Fibroblast of lung (primary cell): ENCODE measurements at regions not wholly inside any gene's neighbourhood (a gene's known extent, or its start where the extent isn't known, plus 50 kb on each side); places are given as distances from the start of the nearest gene placed in this dataset.

Experiments used
- DNase-seq, 2 donors: peaks; one replicate each; pipeline versions ENCODE4 v3.0.0 to v3.0.0-alpha.2; 2010; ENCODE audit warnings: low read depth in 2 of 2
- H2AFZ ChIP-seq: 2 replicates; pipeline ENCODE4 v1.5.1; 2012; ENCODE audit warnings: low read length, control low read depth, inconsistent platforms
- H3K27ac ChIP-seq: 2 replicates; pipeline ENCODE4 v1.5.1; 2011; ENCODE audit warnings: low read length, control low read depth; ENCODE audit not compliant: insufficient read depth
- H3K27me3 ChIP-seq: 2 replicates; pipeline ENCODE4 v1.5.1; 2011; ENCODE audit warnings: mild to moderate bottlenecking, low read length; ENCODE audit not compliant: control insufficient read depth, insufficient read depth
- H3K36me3 ChIP-seq: 2 replicates; pipeline ENCODE4 v1.5.1; 2011; ENCODE audit warnings: low read length; ENCODE audit not compliant: control insufficient read depth, insufficient read depth
- H3K4me1 ChIP-seq: 2 replicates; pipeline ENCODE4 v1.5.1; 2011; ENCODE audit warnings: low read length; ENCODE audit not compliant: control insufficient read depth, insufficient read depth; ENCODE audit errors: extremely low read depth
- H3K4me2 ChIP-seq: 2 replicates; pipeline ENCODE4 v1.5.1; 2011; ENCODE audit warnings: low read length, control low read depth; ENCODE audit not compliant: insufficient read depth; ENCODE audit errors: extremely low read depth
- H3K4me3 ChIP-seq, 4 experiments: fragments of 200-600 bp in 1 of 4; sonication (generic) in 1 of 4; replicated peaks in 1 of 4; 2 replicates each; pipeline ENCODE4 v1.5.1; 2011 to 2016; ENCODE audit warnings: low read length in 4 of 4, low read depth in 3 of 4, mild to moderate bottlenecking in 3 of 4, control low read depth in 2 of 4, inconsistent platforms in 1 of 4, mixed read lengths in 1 of 4; ENCODE audit not compliant: insufficient read depth in 1 of 4; ENCODE audit errors: control extremely low read depth in 1 of 4
- H3K79me2 ChIP-seq: 2 replicates; pipeline ENCODE4 v1.5.1; 2012; ENCODE audit warnings: mild to moderate bottlenecking, low read length, inconsistent platforms; ENCODE audit not compliant: control insufficient read depth, insufficient read depth
- H3K9ac ChIP-seq: 2 replicates; pipeline ENCODE4 v1.5.1; 2011; ENCODE audit warnings: mild to moderate bottlenecking, low read length, control low read depth; ENCODE audit not compliant: insufficient read depth
- H3K9me3 ChIP-seq: 2 replicates; pipeline ENCODE4 v1.5.1; 2012; ENCODE audit warnings: low read depth, low read length; ENCODE audit not compliant: control insufficient read depth, insufficient read depth
- H4K20me1 ChIP-seq: 2 replicates; pipeline ENCODE4 v1.5.1; 2011; ENCODE audit warnings: low read length; ENCODE audit not compliant: control insufficient read depth, insufficient read depth; ENCODE audit errors: extremely low read depth
- CTCF ChIP-seq, 2 donors: IDR thresholded peaks in 1 of 2; conservative IDR thresholded peaks in 1 of 2; 1 replicate in 1 of 2; 2 replicates in 1 of 2; pipeline ENCODE4 v1.5.1; 2011 to 2012; ENCODE audit warnings: low read length in 2 of 2, control low read depth in 1 of 2, inconsistent platforms in 1 of 2, low read depth in 1 of 2, mild to moderate bottlenecking in 1 of 2
- EZH2 ChIP-seq: IDR thresholded peaks from 2 replicates; pipeline ENCODE4 v1.5.1; 2012; ENCODE audit warnings: low read length, control low read depth, mild to moderate bottlenecking; ENCODE audit errors: missing control alignments

DNA sequence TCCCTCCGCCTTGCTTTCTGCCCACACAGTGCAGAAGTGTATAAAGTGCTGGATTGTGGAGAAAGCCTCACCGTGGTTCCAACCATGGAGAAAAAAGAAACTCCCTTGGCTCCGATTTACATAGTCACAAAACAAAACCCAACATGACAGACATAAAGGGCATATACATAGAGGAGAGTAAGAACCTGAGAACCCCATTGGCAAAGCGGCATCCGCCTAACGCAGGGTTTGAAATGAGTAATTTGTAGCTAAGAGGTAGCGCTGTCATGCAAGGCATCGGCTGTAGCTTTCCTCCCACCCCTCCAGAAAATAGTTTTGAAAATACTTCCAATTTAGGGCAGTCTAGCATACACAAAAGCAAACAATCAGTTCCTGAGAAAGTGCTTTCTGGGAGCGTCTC is 126.0 kb upstream of the NRBF2 start:
- no peak for TF ChIP-seq EZH2
- TF ChIP-seq CTCF (conservative IDR thresholded peaks at IDR 0.05 in 1 of 2, IDR thresholded peaks at IDR 0.05 in 1 of 2; ENCODE audit: low read depth in 1 of 2, low read length in 2 of 2): no peak
- Histone ChIP-seq H3K9me3 (no peaks in the 10 kb centered on the region), H2AFZ (no peak overlapping the region), H3K27me3 (no peaks in the 10 kb centered on the region), H3K4me3 (no peak overlapping the region), H3K36me3 (no peaks in the 10 kb centered on the region), H3K4me2 (no peak overlapping the region), H3K4me1 (peaks cover 2% of the 10 kb centered on the region), H4K20me1 (no peaks in the 10 kb centered on the region), H3K9ac (no peak overlapping the region), H3K79me2 (no peaks in the 10 kb centered on the region), H3K27ac (no peak overlapping the region)
- no peak for DNase-seq

DNA sequence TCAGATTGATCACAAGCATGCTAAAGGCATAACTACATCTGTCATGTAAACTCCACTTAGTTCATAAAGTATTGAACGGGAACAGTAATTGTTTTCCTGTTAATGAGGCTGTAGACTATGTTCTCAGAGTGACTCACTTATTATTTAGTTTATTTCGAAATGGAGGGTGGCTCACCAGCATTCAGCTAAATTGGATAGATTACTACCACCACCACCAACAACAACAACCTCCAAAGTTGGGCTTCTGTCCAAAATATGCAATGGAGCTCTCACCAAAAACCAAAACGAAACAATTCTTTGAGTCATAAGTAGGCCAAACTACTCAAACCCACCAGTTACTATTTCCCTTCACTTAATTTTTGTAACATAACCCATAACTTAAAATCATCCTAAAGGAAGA is 127.9 kb upstream of the NRBF2 start:
- Histone ChIP-seq H2AFZ (no peak overlapping the region), H3K4me1 (peaks cover 2% of the 10 kb centered on the region), H3K4me3 (no peak overlapping the region), H3K27ac (no peak overlapping the region), H3K9me3 (no peaks in the 10 kb centered on the region), H3K79me2 (no peaks in the 10 kb centered on the region), H3K36me3 (no peaks in the 10 kb centered on the region), H3K27me3 (no peaks in the 10 kb centered on the region), H3K9ac (no peak overlapping the region), H3K4me2 (no peak overlapping the region), H4K20me1 (no peaks in the 10 kb centered on the region)
- DNase-seq: peak; percentile 84 to 92
- TF ChIP-seq CTCF (conservative IDR thresholded peaks at IDR 0.05 in 1 of 2, IDR thresholded peaks at IDR 0.05 in 1 of 2; ENCODE audit: low read depth in 1 of 2, low read length in 2 of 2): no peak
- no peak for TF ChIP-seq EZH2

DNA sequence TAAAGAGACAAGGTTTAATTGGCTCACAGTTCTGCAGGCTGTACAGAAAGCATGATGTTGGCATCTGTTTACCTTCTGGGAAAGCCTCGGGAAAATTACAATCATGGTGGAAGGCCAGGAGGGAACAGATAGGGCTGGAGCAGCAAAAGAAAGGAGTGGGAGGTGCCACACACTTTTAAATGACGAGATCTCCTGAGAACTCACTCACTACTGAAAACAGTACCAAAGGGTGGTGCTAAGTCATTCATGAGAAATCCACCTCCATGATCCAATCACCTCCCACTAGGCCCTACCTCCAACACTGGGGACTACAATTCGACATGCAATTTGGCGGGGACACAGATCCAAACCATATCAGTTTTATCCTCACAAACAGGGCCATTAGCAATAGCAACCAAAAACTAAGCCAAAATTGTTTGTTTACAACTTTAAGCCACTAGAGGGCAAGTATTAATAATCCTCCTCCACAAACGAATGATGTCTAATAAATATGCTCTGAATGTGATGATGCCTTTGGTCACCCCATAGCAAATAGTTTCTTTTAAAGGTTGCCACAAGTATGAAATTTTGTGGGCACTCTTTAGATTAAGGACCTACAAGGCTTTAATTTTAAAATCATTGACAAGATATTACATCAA is 129.2 kb upstream of the NRBF2 start:
- DNase-seq: no peak

More for the DNA sequence above, 129.2 kb upstream of the NRBF2 start:
- Histone ChIP-seq H3K27ac (no peak overlapping the region), H4K20me1 (no peaks in the 10 kb centered on the region), H3K4me1 (peaks cover 2% of the 10 kb centered on the region), H2AFZ (no peak overlapping the region), H3K4me2 (no peak overlapping the region), H3K9me3 (no peaks in the 10 kb centered on the region), H3K79me2 (no peaks in the 10 kb centered on the region), H3K27me3 (no peaks in the 10 kb centered on the region), H3K4me3 (no peak overlapping the region), H3K36me3 (no peaks in the 10 kb centered on the region), H3K9ac (no peak overlapping the region)
- TF ChIP-seq CTCF (conservative IDR thresholded peaks at IDR 0.05 in 1 of 2, IDR thresholded peaks at IDR 0.05 in 1 of 2; ENCODE audit: low read depth in 1 of 2, low read length in 2 of 2): peak in 1 of 2 donors; percentile 25
- no peak for TF ChIP-seq EZH2
